HG03378 (cell line): ENCODE measurements at regions not wholly inside any gene's neighbourhood (a gene's known extent, or its start where the extent isn't known, plus 50 kb on each side); places are given as distances from the start of the nearest gene placed in this dataset.
"Not testable (repeated sequence)": the region's sequence is repeated elsewhere in the genome, so short reads cannot be mapped to it uniquely, and the experiment has no call there.

ENCODE experiments used
- ATAC-seq: cut with Tn5 transposase; IDR thresholded peaks from one replicate; pipeline ENCODE4 v1.9.1; 2021; ENCODE audit warnings: mild to moderate bottlenecking, moderate library complexity; ENCODE audit not compliant: unreplicated experiment

- ATAC-seq: no peak
These were observed 219.7 kb upstream of the PLD5 start for GRCh38 chr1:242743983-242744780.

- ATAC-seq: no peak
These were observed 214.5 kb upstream of the PLD5 start for GRCh38 chr1:242738702-242739645.

- ATAC-seq: no peak
These were observed 212.1 kb upstream of the PLD5 start for GRCh38 chr1:242736611-242737010.

- no peak for ATAC-seq
These were observed 210.8 kb upstream of the PLD5 start for GRCh38 chr1:242735323-242735722.

GRCh38 chr1:242731446-242731845, 206.9 kb upstream of the PLD5 start:
- no peak for ATAC-seq

GRCh38 chr1:242728696-242729095, 204.2 kb upstream of the PLD5 start:
- no peak for ATAC-seq

- no peak for ATAC-seq
These were observed 198.7 kb upstream of the PLD5 start for GRCh38 chr1:242723044-242723716.

- no peak for ATAC-seq
These were observed 194.5 kb upstream of the PLD5 start for GRCh38 chr1:242718967-242719366.

- ATAC-seq: no peak
These were observed 187.8 kb upstream of the PLD5 start for GRCh38 chr1:242712248-242712647.

GRCh38 chr1:242710847-242711246, 186.3 kb upstream of the PLD5 start:
- no peak for ATAC-seq

GRCh38 chr1:242710286-242710685, 185.8 kb upstream of the PLD5 start:
- no peak for ATAC-seq

- ATAC-seq: no peak
These were observed 179.0 kb upstream of the PLD5 start for GRCh38 chr1:242703467-242703866.

GRCh38 chr1:242692988-242693387, 168.5 kb upstream of the PLD5 start:
- no peak for ATAC-seq

- ATAC-seq: no peak
These were observed 167.1 kb upstream of the PLD5 start for GRCh38 chr1:242691610-242691945.

- ATAC-seq: no peak
These were observed 166.5 kb upstream of the PLD5 start for GRCh38 chr1:242690849-242691609.

- ATAC-seq: no peak
These were observed 164.9 kb upstream of the PLD5 start for GRCh38 chr1:242689378-242689777.

GRCh38 chr1:242674951-242675645, 150.6 kb upstream of the PLD5 start:
- ATAC-seq: no peak

GRCh38 chr1:242673652-242674051, 149.2 kb upstream of the PLD5 start:
- ATAC-seq: no peak

GRCh38 chr1:242673165-242673564, 148.7 kb upstream of the PLD5 start:
- not testable (repeated sequence) for ATAC-seq

GRCh38 chr1:242670019-242670418, 145.5 kb upstream of the PLD5 start:
- ATAC-seq: no peak
